ENCODE measurements at regions not wholly inside any gene's neighbourhood (a gene's known extent, or its start where the extent isn't known, plus 50 kb on each side); places are given as distances from the start of the nearest gene placed in this dataset.
"Not testable (repeated sequence)": the region's sequence is repeated elsewhere in the genome, so short reads cannot be mapped to it uniquely, and the experiment has no call there.

GRCh38 chr12:9449657-9450126 lies 158.0 kb downstream of the KLRB1 start:
- not testable (repeated sequence) for DNase-seq (ENCODE audit: low spot score)

DNA sequence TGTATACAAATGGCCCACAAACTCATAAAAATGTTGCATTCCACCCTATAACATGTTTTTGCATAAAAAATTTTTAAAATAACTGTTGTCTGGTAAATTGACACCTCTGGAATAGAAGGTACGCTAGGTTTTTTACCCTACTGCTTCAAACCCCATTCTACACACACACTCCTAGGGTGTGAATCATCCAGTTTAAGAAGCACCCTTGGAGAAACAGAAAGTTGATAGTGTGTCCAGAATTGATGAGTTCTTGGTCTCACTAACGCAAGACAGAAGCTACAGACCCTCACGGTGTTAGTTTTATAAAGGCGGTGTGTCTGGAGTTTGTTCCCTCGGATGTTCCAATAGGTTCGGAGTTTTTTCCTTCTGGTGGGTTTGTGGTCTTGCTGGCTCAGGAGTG lies 158.5 kb downstream of the KLRB1 start:
- DNase-seq (ENCODE audit: low spot score) = no peak

- not testable (repeated sequence) for DNase-seq (ENCODE audit: low spot score)
Observed at GRCh38 chr12:9448648-9449047, 159.1 kb downstream of the KLRB1 start.

DNA sequence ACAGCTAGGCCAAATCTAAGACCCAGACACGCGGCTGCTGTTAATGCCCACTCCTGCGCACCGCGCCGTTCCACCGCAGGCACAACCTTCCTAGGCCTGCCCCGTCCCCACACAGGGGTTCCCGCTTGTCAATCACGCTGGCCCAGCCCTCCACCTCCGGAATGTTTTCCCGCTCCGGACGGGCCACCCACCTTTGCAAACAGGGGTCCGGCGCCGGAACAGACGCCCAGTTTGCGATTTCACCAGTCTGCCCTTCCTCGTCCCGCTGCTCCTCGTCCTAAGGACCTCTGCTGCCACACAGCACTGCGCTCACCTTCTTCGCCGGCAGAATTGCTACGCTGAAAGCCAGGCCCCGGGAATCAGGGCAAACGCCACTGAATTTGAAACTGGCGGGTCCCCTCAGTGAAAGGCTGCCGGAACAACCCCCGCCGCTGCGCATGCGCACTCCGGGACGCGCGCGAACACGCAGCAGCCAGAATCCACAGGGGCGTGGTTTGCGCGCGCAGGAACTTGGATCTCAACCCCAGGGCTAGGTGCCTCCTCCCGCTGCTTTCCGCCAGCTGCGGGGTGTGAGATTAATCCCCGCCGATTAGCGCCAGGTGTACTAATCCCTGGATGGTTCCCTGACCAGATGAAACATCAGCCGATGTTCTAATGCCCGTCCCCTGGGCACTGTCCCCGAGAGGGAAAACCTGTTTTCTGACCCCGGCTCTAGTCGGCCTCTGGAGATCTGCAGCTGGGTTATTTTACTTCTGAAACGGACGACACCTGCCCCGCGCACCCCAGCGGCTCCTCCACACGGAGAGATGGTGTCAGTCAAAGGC lies 159.7 kb downstream of the KLRB1 start:
- peak; percentile 91 for DNase-seq (ENCODE audit: low spot score)

GRCh38 chr12:9446883-9447761 lies 160.6 kb downstream of the KLRB1 start:
- DNase-seq (ENCODE audit: low spot score) = not testable (repeated sequence)

- not testable (repeated sequence) for DNase-seq (ENCODE audit: low spot score)
Observed at GRCh38 chr12:9440428-9440827, 167.3 kb downstream of the KLRB1 start.

GRCh38 chr12:9435682-9436081 lies 172.0 kb downstream of the KLRB1 start:
- peak; percentile 35 for DNase-seq (ENCODE audit: low spot score)

GRCh38 chr12:9430385-9430784 lies 177.3 kb downstream of the KLRB1 start:
- not testable (repeated sequence) for DNase-seq (ENCODE audit: low spot score)

GRCh38 chr12:9428856-9429255 lies 178.9 kb downstream of the KLRB1 start:
- not testable (repeated sequence) for DNase-seq (ENCODE audit: low spot score)

DNA sequence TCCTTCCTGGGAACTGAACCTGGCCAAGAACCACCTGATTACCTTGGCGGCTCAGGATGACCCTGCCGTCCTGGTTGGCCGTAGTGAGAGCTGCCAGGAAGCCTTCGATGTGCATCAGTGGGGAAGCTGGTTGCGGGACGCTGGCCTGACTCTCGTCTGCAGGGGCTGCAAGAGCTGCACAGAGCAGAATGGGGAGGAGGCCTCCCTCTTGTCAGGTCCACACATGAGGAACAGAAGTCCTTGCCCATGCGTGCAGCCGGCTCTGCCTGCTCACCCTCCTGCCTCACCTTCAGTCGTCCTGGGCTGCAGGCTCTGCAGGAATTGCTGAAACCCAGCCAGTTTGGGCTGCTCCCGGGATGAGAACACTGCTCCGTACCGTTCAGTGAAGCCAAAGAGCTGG lies 182.3 kb downstream of the KLRB1 start:
- not testable (repeated sequence) for DNase-seq (ENCODE audit: low spot score)

DNA sequence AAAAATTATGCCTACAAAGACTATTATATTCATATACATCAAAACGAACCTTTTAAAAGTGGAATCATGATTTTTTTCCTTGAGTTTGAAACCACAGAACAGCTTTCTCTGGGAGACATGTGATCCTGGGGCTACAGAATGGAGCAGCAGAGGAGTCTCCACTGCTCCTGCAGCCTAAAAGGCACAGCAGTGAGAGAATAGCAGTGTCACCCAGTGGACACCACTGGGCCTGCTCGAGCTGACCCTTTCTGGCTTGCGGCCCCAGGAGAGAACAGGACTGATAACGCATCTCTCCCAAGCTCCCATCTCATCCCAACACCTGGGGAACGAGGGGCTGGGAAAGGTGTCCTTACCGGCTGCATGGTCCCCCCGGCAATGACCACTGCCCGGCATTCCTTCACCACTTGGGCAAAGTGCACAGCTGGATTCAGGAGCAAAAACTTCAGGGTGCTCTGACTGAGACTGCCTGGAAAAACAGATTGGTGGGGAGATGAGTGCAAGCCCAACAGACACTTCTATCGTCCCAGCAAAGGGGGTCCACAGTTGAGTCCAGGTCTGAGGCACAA lies 183.5 kb downstream of the KLRB1 start:
- DNase-seq (ENCODE audit: low spot score) = not testable (repeated sequence)

- not testable (repeated sequence) for DNase-seq (ENCODE audit: low spot score)
Observed at GRCh38 chr12:9422689-9423088, 185.0 kb downstream of the KLRB1 start.

- not testable (repeated sequence) for DNase-seq (ENCODE audit: low spot score)
Observed at GRCh38 chr12:9421520-9422086, 186.1 kb downstream of the KLRB1 start.

GRCh38 chr12:9420817-9421519 lies 186.7 kb downstream of the KLRB1 start:
- not testable (repeated sequence) for DNase-seq (ENCODE audit: low spot score)

DNA sequence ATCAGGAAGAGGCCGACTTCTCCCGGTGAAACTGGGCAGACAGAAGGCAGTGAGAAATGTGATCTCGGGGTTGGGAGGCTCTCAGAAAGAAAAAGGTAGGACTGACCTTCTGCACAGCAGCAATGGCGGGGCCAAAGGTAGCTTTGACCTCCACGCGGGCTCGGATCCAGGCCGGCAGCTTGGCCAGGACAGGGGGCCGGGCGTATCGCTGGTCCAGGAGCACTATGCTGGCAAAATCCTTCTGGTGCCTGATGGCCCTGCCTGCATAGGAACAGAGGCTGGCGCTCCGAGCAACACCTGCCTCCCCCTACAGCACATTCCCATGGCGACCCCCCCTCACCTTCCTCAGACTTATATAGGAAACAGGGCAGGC lies 189.1 kb downstream of the KLRB1 start:
- not testable (repeated sequence) for DNase-seq (ENCODE audit: low spot score)

DNA sequence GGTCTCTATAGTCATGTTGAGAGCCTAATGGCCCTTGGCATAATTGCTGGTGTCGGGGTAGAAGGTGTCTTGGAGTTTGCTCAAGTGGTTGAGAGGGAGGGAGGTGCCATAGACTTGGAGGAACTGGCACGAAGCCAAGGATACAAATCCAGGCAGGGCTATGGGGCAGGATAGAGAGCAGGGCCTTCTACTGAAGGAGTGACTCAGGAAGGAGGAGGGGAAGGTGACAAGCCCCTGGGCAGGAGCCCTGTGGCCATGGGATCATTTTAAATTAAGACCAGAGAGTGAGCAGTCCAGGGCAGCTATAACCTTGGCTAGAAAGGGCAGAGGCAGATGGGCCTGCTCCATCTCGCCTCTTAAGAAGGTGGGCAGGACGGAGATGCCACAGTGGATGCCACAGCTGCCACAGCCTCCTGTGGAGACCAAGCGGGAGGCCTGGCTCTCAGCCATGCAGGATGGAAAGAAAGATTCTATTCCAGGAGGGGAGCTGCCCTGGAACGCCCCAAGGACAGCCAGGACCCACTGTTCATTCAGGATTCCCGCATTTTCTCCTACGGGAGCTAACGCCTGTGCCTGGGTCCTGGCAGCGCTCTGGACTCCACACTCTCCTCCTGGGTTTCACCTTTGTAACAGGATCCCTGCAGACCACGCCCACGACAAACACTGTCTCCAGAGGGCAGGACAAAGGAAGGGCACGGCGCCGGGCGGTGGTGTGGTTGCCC lies 189.6 kb downstream of the KLRB1 start:
- DNase-seq (ENCODE audit: low spot score) = not testable (repeated sequence)

DNA sequence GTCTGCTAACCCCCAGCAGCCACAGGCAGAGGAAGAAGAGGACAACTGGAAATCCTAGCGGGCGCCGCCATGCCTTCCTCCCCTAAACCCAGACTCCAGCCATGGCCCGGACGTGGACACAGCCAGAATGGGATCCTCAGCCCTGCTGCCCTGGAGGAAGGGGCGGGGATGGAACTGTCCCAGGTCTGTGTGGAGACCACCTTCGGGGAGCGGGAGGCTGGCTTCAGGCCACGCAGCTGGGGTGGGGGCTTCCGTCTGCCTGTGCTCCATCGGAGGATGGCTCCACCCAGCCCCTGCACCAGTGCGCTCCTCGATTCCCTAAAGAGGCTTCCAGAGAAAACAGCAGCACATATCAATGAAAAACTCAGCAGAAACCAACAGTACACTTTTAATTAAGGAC lies 190.4 kb downstream of the KLRB1 start:
- DNase-seq (ENCODE audit: low spot score) = not testable (repeated sequence)

- not testable (repeated sequence) for DNase-seq (ENCODE audit: low spot score)
Observed at GRCh38 chr12:9416346-9416745, 191.4 kb downstream of the KLRB1 start.

GRCh38 chr12:9415898-9416297 lies 191.8 kb downstream of the KLRB1 start:
- DNase-seq (ENCODE audit: low spot score) = not testable (repeated sequence)

GRCh38 chr12:9413862-9414261 lies 193.9 kb downstream of the KLRB1 start:
- not testable (repeated sequence) for DNase-seq (ENCODE audit: low spot score)

- not testable (repeated sequence) for DNase-seq (ENCODE audit: low spot score)
Observed at GRCh38 chr12:9412459-9412858, 195.3 kb downstream of the KLRB1 start.
